Right forelimb (tissue), 1 donor: ENCODE measurements at regions not wholly inside any gene's neighbourhood (a gene's known extent, or its start where the extent isn't known, plus 50 kb on each side); places are given as distances from the start of the nearest gene placed in this dataset.
"Not testable (repeated sequence)": the region's sequence is repeated elsewhere in the genome, so short reads cannot be mapped to it uniquely, and the experiment has no call there.

Source experiments
- DNase-seq: peaks from one replicate; pipeline ENCODE4 v3.0.0-alpha.2; 2018

GRCh38 chrX:39052751-39053150, 251.5 kb downstream of the MID1IP1 start:
- DNase-seq = no peak

DNA sequence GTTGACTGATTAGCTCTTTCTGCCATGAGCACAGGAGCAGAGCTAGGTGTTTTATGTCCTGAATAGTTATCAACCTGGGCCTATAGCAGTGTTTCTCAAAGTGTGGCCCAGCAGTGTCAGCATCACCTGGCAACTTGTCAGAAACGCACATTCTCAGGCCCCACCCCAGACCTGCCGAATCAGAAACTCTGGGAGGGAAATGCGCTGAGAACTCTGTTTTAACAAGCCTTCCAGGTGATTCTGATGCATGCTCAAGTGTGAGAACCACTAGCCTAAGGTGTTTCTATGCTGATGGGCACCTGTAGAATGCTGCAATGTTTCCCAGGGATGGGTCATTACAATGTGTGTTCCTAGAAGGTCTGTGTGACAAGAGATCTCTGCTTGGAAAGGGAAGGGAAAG, 257.5 kb downstream of the MID1IP1 start:
- DNase-seq = no peak

DNA sequence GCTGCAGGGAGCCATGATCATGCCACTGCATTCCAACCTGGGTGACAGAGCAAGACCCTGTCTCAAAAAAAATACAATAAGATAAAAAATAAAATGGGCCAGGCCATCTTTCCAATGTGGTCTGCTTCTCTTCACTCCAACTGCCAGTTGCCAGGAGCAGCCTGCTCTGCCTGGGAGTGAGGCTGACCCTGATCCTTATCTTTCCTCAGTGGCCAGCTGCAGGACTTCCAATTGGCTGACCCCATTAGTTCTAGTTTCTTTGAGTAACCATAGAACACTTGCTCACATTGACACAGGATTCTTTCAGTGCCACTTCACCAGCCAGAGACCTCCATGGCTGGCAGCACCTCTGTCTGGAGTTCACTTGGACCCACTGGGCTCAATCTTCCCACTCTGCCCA, 258.6 kb downstream of the MID1IP1 start:
- DNase-seq = no peak

DNA sequence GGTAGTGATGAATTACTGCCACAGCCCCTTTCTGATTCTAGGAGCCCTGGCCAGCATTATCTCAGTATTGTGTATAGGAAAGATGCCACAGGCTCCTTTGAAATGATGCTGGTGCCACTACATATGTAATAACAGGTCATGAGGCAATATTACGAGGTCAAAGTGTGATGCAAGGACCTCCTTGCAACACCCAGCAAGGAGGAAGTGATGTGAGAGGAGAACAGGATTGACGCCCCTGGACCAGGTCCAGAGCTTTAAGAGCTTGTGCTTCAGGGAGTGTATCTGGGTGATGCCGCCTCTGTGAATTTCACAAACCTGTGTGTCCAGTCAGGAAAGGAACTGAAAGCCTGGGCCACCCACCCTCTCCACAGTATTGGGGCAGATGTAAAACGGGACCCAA, 261.8 kb downstream of the MID1IP1 start:
- no peak for DNase-seq

DNA sequence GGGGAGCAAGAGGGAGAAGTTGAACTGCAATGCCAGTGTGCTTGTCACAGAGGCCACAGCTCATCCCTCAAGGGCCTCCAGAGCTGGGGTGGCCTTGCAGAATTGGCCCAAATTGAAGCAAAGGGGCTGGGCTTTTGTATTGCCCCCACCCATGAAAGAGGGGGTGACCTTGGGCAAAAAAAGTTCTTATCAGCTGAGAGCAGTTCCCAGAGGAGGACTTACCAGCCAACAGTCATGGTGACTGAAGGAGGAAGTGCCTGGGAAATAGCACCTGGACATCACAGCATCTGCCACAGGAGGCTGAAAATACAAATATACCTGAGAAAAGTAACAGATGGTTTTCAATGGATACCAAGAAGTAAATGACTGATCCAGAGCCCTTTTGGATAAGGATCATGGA, 262.4 kb downstream of the MID1IP1 start:
- DNase-seq = no peak

DNA sequence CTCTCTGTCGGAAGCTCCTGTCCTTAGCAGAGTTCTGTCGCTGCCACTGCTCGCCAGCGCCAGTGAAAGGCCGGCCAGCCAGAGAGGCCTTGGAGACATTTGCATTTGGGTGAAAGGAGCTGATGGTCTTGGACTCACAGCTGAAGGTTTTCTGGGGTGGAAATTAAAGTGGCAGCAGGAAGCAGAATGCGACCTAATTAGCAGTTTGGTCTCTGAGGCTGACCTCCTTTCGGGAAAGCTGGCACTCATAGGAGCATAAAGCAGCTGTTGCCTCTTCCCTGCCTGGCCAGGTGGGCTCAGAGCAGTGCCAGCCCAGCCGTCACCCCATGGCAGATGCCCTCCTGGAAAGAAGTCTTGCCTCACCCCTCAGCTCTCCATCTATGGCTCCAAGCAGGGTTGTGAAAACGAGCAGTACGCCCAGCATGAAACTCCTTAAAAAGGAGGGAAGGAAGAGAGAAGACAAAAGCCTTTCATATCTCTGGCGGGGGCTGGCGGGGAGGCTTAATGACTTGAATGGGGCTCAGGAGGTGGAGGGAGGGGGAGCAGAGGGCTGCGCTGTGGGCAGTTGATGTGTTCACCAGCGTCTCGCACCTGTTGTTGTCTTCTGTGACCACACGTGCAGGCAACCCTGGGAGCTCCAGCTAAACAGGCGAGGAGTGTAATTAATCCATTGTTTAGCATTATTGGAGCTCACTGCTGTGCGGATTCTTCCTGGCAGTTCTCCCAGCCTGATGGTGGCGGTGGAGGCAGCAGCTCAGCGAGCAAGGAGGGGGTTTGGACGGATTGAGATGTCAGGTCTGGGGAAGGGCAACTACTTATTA, 264.0 kb downstream of the MID1IP1 start:
- peak; percentile 50 for DNase-seq

DNA sequence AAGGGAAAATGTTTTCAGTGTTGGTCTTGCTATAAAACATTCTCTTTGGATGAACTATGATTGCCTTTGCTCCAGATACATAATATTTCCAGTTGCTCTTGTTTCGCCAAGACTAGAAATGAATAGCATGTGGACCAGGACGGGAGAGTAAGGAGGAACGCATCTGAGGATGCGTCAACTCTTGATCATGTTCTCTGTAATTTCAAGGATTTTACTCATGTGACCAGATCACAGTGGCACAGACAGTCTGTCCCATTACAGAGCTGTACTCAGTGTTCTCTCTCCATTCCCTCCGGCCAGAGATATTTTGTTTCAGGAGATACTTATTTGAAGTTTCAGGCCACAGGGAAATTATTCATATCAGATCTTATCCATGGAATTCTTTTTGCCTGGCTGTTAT, 266.6 kb downstream of the MID1IP1 start:
- no peak for DNase-seq

GRCh38 chrX:39068634-39069033, 267.4 kb downstream of the MID1IP1 start:
- DNase-seq = not testable (repeated sequence)

- DNase-seq = no peak
Observed at GRCh38 chrX:39070009-39070408, 268.8 kb downstream of the MID1IP1 start.

DNA sequence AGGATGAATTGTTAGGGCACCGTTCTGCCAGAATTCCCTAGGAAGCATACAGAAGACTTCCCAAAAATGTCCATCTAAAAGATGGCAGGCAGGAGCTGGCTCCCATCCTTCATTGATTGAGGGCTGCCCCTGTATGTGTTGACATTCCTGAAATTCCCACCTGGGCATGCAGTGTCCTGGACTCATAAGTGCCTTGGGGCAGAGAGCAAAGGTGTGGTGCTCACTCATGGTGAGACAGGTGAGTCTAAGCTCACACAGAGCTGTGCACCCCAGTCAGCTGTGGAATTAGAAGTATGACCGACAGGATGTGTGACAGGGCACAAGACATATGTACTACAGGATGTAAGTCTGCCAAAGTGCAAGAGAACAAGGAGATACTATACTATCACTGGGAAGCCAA, 271.9 kb downstream of the MID1IP1 start:
- DNase-seq = no peak

- DNase-seq = no peak
Observed at GRCh38 chrX:39096599-39096998, 295.3 kb downstream of the MID1IP1 start.

- DNase-seq = no peak
Observed at GRCh38 chrX:39104745-39105144, 303.5 kb downstream of the MID1IP1 start.

GRCh38 chrX:39112143-39112542, 310.9 kb downstream of the MID1IP1 start:
- DNase-seq = no peak

- DNase-seq = no peak
Observed at GRCh38 chrX:39115166-39115565, 313.9 kb downstream of the MID1IP1 start.

DNA sequence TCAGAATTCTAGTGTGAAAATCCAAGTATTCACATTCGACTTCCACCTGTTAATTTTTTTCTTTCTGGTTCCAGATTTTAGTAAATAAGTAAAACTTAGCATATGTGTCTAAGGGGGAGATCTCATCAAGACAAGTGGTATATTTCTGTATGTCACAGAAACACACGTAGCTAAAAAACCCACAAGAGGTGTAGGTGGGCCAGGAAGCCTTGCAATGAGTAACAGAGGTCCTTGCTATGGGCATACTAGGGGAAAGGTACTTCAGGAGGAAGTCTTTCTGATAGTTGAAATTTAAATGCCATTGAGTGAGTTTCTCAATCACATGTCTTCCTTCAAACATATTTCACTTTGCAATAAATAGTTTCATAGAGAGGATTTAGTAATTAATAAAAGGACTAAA, 315.8 kb downstream of the MID1IP1 start:
- DNase-seq = no peak

GRCh38 chrX:39121903-39122302, 320.6 kb downstream of the MID1IP1 start:
- DNase-seq = no peak

- DNase-seq = no peak
Observed at GRCh38 chrX:39125834-39126233, 324.6 kb downstream of the MID1IP1 start.

- no peak for DNase-seq
Observed at GRCh38 chrX:39133971-39134370, 332.7 kb downstream of the MID1IP1 start.

- no peak for DNase-seq
Observed at GRCh38 chrX:39137363-39137954, 336.2 kb downstream of the MID1IP1 start.

GRCh38 chrX:39140581-39140980, 339.3 kb downstream of the MID1IP1 start:
- DNase-seq = no peak

DNA sequence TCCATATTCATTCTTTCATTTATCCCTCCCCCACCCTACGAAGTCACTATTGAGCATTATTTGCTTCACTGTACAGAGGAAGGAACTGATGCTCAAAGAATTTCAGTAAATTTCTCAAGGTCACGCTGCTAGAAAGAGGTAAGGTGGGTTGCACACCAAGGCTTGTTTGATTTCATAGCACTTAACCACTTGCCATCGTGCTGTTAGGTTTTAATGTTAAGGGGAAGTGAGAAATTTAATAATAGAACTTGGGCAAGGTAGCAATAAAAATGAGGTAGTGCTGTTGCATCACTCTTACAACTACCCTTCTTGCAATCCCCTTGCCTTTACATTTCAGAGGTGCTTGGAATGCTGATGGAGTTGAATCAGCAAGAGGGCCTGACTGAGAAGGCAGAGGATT, 343.1 kb downstream of the MID1IP1 start:
- DNase-seq = no peak

DNA sequence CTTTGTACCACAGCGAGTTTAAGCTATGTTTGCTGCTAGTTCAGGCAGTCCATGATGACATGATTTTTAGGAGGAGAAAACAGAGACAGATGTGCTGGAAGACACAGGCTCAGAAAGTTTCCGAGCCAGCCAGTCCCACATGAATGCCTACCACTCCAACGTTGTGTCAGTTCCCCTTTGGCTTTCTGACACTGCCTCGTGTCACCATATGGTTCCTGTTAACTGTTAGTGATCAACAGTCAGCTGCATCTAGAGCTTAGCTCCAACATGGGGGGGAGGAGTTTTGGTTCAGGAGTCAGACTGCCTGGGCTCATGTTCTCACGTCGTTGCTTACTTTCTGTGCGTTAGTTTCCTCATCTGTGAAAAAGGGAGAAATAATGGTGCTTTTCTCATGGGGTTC, 343.7 kb downstream of the MID1IP1 start:
- DNase-seq = no peak

DNA sequence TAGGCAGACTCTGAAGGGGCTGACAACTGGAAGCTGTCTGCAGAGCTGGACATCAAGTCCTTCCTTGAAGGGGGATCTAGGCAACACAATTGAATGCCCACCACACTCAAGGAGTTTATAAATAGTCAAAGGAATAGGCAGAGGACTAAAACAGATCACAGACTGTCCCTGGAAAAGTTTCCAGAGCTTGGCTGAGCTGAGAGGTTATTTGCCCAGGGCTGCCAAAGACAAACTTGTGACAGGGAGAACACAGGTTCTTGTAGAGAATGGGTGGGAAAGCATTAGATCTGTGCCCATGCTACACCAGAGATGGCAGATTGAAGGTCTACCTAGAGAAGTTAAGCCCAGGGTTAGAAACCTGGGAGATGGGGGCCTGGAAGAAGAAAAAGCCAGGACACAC, 344.6 kb downstream of the MID1IP1 start:
- DNase-seq = no peak

- DNase-seq = peak; percentile 76
Observed at GRCh38 chrX:39149761-39150160, 348.5 kb downstream of the MID1IP1 start.

- no peak for DNase-seq
Observed at GRCh38 chrX:39150220-39150619, 349.0 kb downstream of the MID1IP1 start.
